Gastrocnemius medialis (tissue), 4 donors: ENCODE measurements at regions not wholly inside any gene's neighbourhood (a gene's known extent, or its start where the extent isn't known, plus 50 kb on each side); places are given as distances from the start of the nearest gene placed in this dataset.

Source experiments
- ATAC-seq, 2 donors: fragments of 150-250 bp; one replicate each; pipeline ENCODE4 v1.9.1; 2016
- DNase-seq, 2 donors: peaks; one replicate each; pipeline ENCODE4 v3.0.0-alpha.2; 2019
- H3K27ac ChIP-seq, 4 donors: fragments of 200-600 bp; sonication (generic); 1 replicate in 1 of 4; 2 replicates in 3 of 4; pipeline ENCODE4 v1.5.1; 2016 to 2018; ENCODE audit warnings: mild to moderate bottlenecking in 2 of 4, moderate library complexity in 1 of 4
- H3K27me3 ChIP-seq, 3 donors: fragments of 200-600 bp; sonication (generic) in 2 of 3; 1 replicate in 1 of 3; 2 replicates in 2 of 3; pipeline versions ENCODE4 v1.5.1 to v1.6.0; 2016 to 2019; ENCODE audit warnings: mild to moderate bottlenecking in 1 of 3, moderate library complexity in 1 of 3
- H3K36me3 ChIP-seq, 2 donors: fragments of 200-600 bp; sonication (generic) in 1 of 2; one replicate each; pipeline ENCODE4 v1.5.1; 2017 to 2018
- H3K4me1 ChIP-seq, 2 donors: fragments of 200-600 bp; sonication (generic) in 1 of 2; one replicate each; pipeline ENCODE4 v1.5.1; 2016 to 2017; ENCODE audit warnings: mild to moderate bottlenecking in 2 of 2
- H3K4me3 ChIP-seq, 4 donors: fragments of 200-600 bp; sonication (generic) in 3 of 4; 1 replicate in 1 of 4; 2 replicates in 3 of 4; pipeline ENCODE4 v1.5.1; 2016 to 2019; ENCODE audit warnings: mild to moderate bottlenecking in 2 of 4
- H3K9me3 ChIP-seq, 3 donors: fragments of 200-600 bp; sonication (generic) in 2 of 3; 1 replicate in 1 of 3; 2 replicates in 2 of 3; pipeline ENCODE4 v1.5.1; 2016 to 2019
- CTCF ChIP-seq, 5 experiments: fragments of 450-650 bp in 3 of 5; fragments of 200-600 bp in 2 of 5; sonication (generic) in 2 of 5; IDR thresholded peaks in 4 of 5; conservative IDR thresholded peaks in 1 of 5; 1 replicate in 4 of 5; 2 replicates in 1 of 5; pipeline ENCODE4 v1.5.1; 2016 to 2019; ENCODE audit warnings: antibody characterized with exemption in 5 of 5, mild to moderate bottlenecking in 3 of 5, moderate library complexity in 3 of 5
- POLR2A ChIP-seq, 2 donors: fragments of 450-650 bp; IDR thresholded peaks; one replicate each; pipeline ENCODE4 v1.6.1; 2017; ENCODE audit warnings: antibody characterized with exemption in 2 of 2, mild to moderate bottlenecking in 2 of 2, moderate library complexity in 2 of 2
- in situ Hi-C, 4 donors: fragments of 200-750 bp; cut with MboI; loops; one replicate each; pipeline versions ENCODE4 v1.15.0 to v1.8.0; 2017; ENCODE audit warnings: low sequenced_read_pairs in 4 of 4
- intact Hi-C: fragments of 100-400 bp; cut with DNase I; formaldehyde crosslinking; loops from one replicate; pipeline ENCODE4 v1.15.1; 2023; ENCODE audit warnings: low total_unique reads

- TF ChIP-seq POLR2A (IDR thresholded peaks at IDR 0.05) (no peak), CTCF (IDR thresholded peaks at IDR 0.05 in 4 of 5, conservative IDR thresholded peaks at IDR 0.05 in 1 of 5) (no peak)
- in situ Hi-C loops, result no loop called here
- DNase-seq (no peak), ATAC-seq (no peak)
- Histone ChIP-seq H3K4me1 (no peaks in the 10 kb centered on the region), H3K36me3 (no peaks in the 10 kb centered on the region), H3K9me3 (no peaks in the 10 kb centered on the region), H3K27ac (no peak overlapping the region), H3K4me3 (no peak overlapping the region), H3K27me3 (no peaks in the 10 kb centered on the region)
- intact Hi-C loops, result no loop called here
These were observed 230.4 kb upstream of the ACVR2A start for GRCh38 chr2:147614471-147614870.

- Histone ChIP-seq H3K27me3 (no peaks in the 10 kb centered on the region), H3K4me1 (no peaks in the 10 kb centered on the region), H3K27ac (no peak overlapping the region), H3K9me3 (no peaks in the 10 kb centered on the region), H3K4me3 (no peak overlapping the region), H3K36me3 (no peaks in the 10 kb centered on the region)
- intact Hi-C loops, result no loop called here
- DNase-seq, result no peak
- no peak for ATAC-seq
- in situ Hi-C loops, result no loop called here
- TF ChIP-seq CTCF (IDR thresholded peaks at IDR 0.05 in 4 of 5, conservative IDR thresholded peaks at IDR 0.05 in 1 of 5), result no peak
- TF ChIP-seq POLR2A (IDR thresholded peaks at IDR 0.05), result no peak
These were observed 234.3 kb upstream of the ACVR2A start for GRCh38 chr2:147610496-147611040.

- Histone ChIP-seq H3K4me3 (no peak overlapping the region), H3K27ac (no peak overlapping the region), H3K27me3 (no peaks in the 10 kb centered on the region), H3K9me3 (no peaks in the 10 kb centered on the region), H3K4me1 (no peaks in the 10 kb centered on the region), H3K36me3 (no peaks in the 10 kb centered on the region)
- TF ChIP-seq CTCF (IDR thresholded peaks at IDR 0.05 in 4 of 5, conservative IDR thresholded peaks at IDR 0.05 in 1 of 5) (no peak), POLR2A (IDR thresholded peaks at IDR 0.05) (no peak)
- intact Hi-C loops (no loop called here), in situ Hi-C loops (no loop called here)
- DNase-seq (no peak), ATAC-seq (no peak)
These were observed 235.5 kb upstream of the ACVR2A start for GRCh38 chr2:147609301-147609700.

- no peak for TF ChIP-seq POLR2A (IDR thresholded peaks at IDR 0.05)
- TF ChIP-seq CTCF (IDR thresholded peaks at IDR 0.05 in 4 of 5, conservative IDR thresholded peaks at IDR 0.05 in 1 of 5), result no peak
- Histone ChIP-seq H3K27me3 (no peaks in the 10 kb centered on the region), H3K4me1 (no peaks in the 10 kb centered on the region), H3K4me3 (no peak overlapping the region), H3K36me3 (no peaks in the 10 kb centered on the region), H3K9me3 (no peaks in the 10 kb centered on the region), H3K27ac (no peak overlapping the region)
- no peak for DNase-seq
- ATAC-seq, result no peak
- intact Hi-C loops (no loop called here), in situ Hi-C loops (no loop called here)
These were observed 237.4 kb upstream of the ACVR2A start for GRCh38 chr2:147607379-147607778.

- no peaks in the 10 kb centered on the region for H3K9me3 ChIP-seq
- no peaks in the 10 kb centered on the region for H3K36me3 ChIP-seq
- no peak for ATAC-seq
- no peaks in the 10 kb centered on the region for H3K4me1 ChIP-seq
- in situ Hi-C loops (no loop called here), intact Hi-C loops (no loop called here)
- no peak for DNase-seq
- H3K27me3 ChIP-seq, result no peaks in the 10 kb centered on the region
- H3K4me3 ChIP-seq, result no peak overlapping the region
- TF ChIP-seq CTCF (IDR thresholded peaks at IDR 0.05 in 4 of 5, conservative IDR thresholded peaks at IDR 0.05 in 1 of 5), result no peak
- no peak for TF ChIP-seq POLR2A (IDR thresholded peaks at IDR 0.05)
- H3K27ac ChIP-seq, result no peak overlapping the region
These were observed 241.0 kb upstream of the ACVR2A start for GRCh38 chr2:147603876-147604275.
